SK-N-MC (cell line): ENCODE measurements at regions not wholly inside any gene's neighbourhood (a gene's known extent, or its start where the extent isn't known, plus 50 kb on each side); places are given as distances from the start of the nearest gene placed in this dataset.

Experiments used
- DNase-seq: peaks from one replicate; pipeline ENCODE4 v3.0.0-alpha.2; 2011; ENCODE audit warnings: low read depth, low spot score
- H3K27ac ChIP-seq: fragments of 200-600 bp; sonication (generic); 2 replicates; pipeline ENCODE4 v1.5.1; 2016; ENCODE audit warnings: mixed run types
- H3K36me3 ChIP-seq: fragments of 200-600 bp; sonication (generic); 2 replicates; pipeline ENCODE4 v1.6.1; 2017; ENCODE audit warnings: antibody characterized with exemption, low read length, mixed read lengths; ENCODE audit not compliant: insufficient read depth
- H3K4me3 ChIP-seq: fragments of 200-600 bp; sonication (generic); 2 replicates; pipeline ENCODE4 v1.5.1; 2016
- H3K9ac ChIP-seq: fragments of 200-600 bp; sonication (generic); 2 replicates; pipeline ENCODE4 v1.8.0; 2017; ENCODE audit warnings: mixed run types, mixed read lengths; ENCODE audit not compliant: insufficient read length
- H3K9me3 ChIP-seq: fragments of 200-600 bp; sonication (generic); 2 replicates; pipeline ENCODE4 v1.6.1; 2017; ENCODE audit warnings: low read depth, mild to moderate bottlenecking, antibody characterized with exemption, low read length, moderate library complexity, mixed read lengths
- EZH2 ChIP-seq: fragments of 200-600 bp; sonication (generic); IDR thresholded peaks from one replicate; pipeline ENCODE4 v1.6.1; 2017; ENCODE audit warnings: antibody characterized with exemption
- FOXP2 ChIP-seq: optimal IDR thresholded peaks from 2 replicates; pipeline ENCODE3; 2011; ENCODE audit warnings: mild to moderate bottlenecking, moderate library complexity; ENCODE audit not compliant: insufficient read depth; ENCODE audit errors: extremely low read length, control extremely low read depth
- POLR2AphosphoS5 ChIP-seq: IDR thresholded peaks from 2 replicates; pipeline ENCODE4 v1.6.1; 2012; ENCODE audit warnings: mild to moderate bottlenecking, low read depth, low read length, borderline replicate concordance

GRCh38 chr16:60820361-60820760 is 1215.9 kb downstream of the CDH8 start:
- Histone ChIP-seq H3K36me3 (no peaks in the 10 kb centered on the region), H3K9me3 (no peaks in the 10 kb centered on the region), H3K27ac (no peak overlapping the region), H3K9ac (no peak overlapping the region), H3K4me3 (no peak overlapping the region)
- TF ChIP-seq POLR2AphosphoS5 (no peak), FOXP2 (no peak), EZH2 (no peak)
- DNase-seq: no peak

GRCh38 chr16:60818465-60818864 is 1217.8 kb downstream of the CDH8 start:
- H3K9ac ChIP-seq: no peak overlapping the region
- peak; percentile 10 for DNase-seq
- no peaks in the 10 kb centered on the region for H3K9me3 ChIP-seq
- no peak for TF ChIP-seq FOXP2
- no peak for TF ChIP-seq POLR2AphosphoS5
- TF ChIP-seq EZH2: no peak
- H3K27ac ChIP-seq: peak overlapping the region; percentile 81
- no peak overlapping the region; the same call in 1 of the 2 replicates for H3K4me3 ChIP-seq
- no peaks in the 10 kb centered on the region for H3K36me3 ChIP-seq

GRCh38 chr16:60816461-60816860 is 1219.8 kb downstream of the CDH8 start:
- no peak for DNase-seq
- Histone ChIP-seq H3K4me3 (no peak overlapping the region), H3K9me3 (no peaks in the 10 kb centered on the region)

GRCh38 chr16:60815865-60816264 is 1220.4 kb downstream of the CDH8 start:
- no peak overlapping the region for H3K9ac ChIP-seq
- no peak for DNase-seq
- H3K27ac ChIP-seq: no peak overlapping the region

More at GRCh38 chr16:60816461-60816860, 1219.8 kb downstream of the CDH8 start:
- no peaks in the 10 kb centered on the region for H3K36me3 ChIP-seq
- H3K27ac ChIP-seq: no peak overlapping the region
- H3K9ac ChIP-seq: no peak overlapping the region
- TF ChIP-seq FOXP2: no peak
- no peak for TF ChIP-seq EZH2
- TF ChIP-seq POLR2AphosphoS5: no peak

GRCh38 chr16:60815033-60815432 is 1221.2 kb downstream of the CDH8 start:
- TF ChIP-seq POLR2AphosphoS5 (no peak), EZH2 (no peak), FOXP2 (no peak)
- Histone ChIP-seq H3K36me3 (no peaks in the 10 kb centered on the region), H3K27ac (no peak overlapping the region), H3K4me3 (no peak overlapping the region), H3K9me3 (no peaks in the 10 kb centered on the region), H3K9ac (no peak overlapping the region)
- no peak for DNase-seq

More at GRCh38 chr16:60815865-60816264, 1220.4 kb downstream of the CDH8 start:
- no peaks in the 10 kb centered on the region for H3K36me3 ChIP-seq
- no peak for TF ChIP-seq POLR2AphosphoS5
- TF ChIP-seq FOXP2: no peak
- TF ChIP-seq EZH2: no peak
- H3K9me3 ChIP-seq: no peaks in the 10 kb centered on the region
- no peak overlapping the region for H3K4me3 ChIP-seq

- Histone ChIP-seq H3K4me3 (no peak overlapping the region), H3K27ac (no peak overlapping the region), H3K9ac (no peak overlapping the region), H3K36me3 (no peaks in the 10 kb centered on the region), H3K9me3 (no peaks in the 10 kb centered on the region)
- DNase-seq: no peak
- no peak for TF ChIP-seq POLR2AphosphoS5
- no peak for TF ChIP-seq FOXP2
- TF ChIP-seq EZH2: no peak
These were observed 1224.6 kb downstream of the CDH8 start for GRCh38 chr16:60811657-60812056.

- no peaks in the 10 kb centered on the region for H3K36me3 ChIP-seq
These were observed 1225.1 kb downstream of the CDH8 start for GRCh38 chr16:60811051-60811608.

GRCh38 chr16:60810250-60810649 is 1226.0 kb downstream of the CDH8 start:
- H3K9me3 ChIP-seq: no peaks in the 10 kb centered on the region
- no peak overlapping the region for H3K27ac ChIP-seq
- H3K4me3 ChIP-seq: no peak overlapping the region
- no peaks in the 10 kb centered on the region for H3K36me3 ChIP-seq
- TF ChIP-seq POLR2AphosphoS5 (no peak), FOXP2 (no peak), EZH2 (no peak)
- no peak for DNase-seq
- H3K9ac ChIP-seq: no peak overlapping the region

More at GRCh38 chr16:60811051-60811608, 1225.1 kb downstream of the CDH8 start:
- no peaks in the 10 kb centered on the region for H3K9me3 ChIP-seq
- TF ChIP-seq EZH2: no peak
- TF ChIP-seq FOXP2: no peak
- no peak for TF ChIP-seq POLR2AphosphoS5
- H3K9ac ChIP-seq: no peak overlapping the region
- no peak overlapping the region for H3K27ac ChIP-seq
- no peak for DNase-seq
- no peak overlapping the region for H3K4me3 ChIP-seq

GRCh38 chr16:60792437-60792836 is 1243.8 kb downstream of the CDH8 start:
- Histone ChIP-seq H3K27ac (no peak overlapping the region), H3K9me3 (no peaks in the 10 kb centered on the region), H3K9ac (no peak overlapping the region), H3K36me3 (no peaks in the 10 kb centered on the region), H3K4me3 (no peak overlapping the region)
- no peak for DNase-seq
- TF ChIP-seq POLR2AphosphoS5: no peak
- no peak for TF ChIP-seq FOXP2
- no peak for TF ChIP-seq EZH2
